ENCODE measurements at regions not wholly inside any gene's neighbourhood (a gene's known extent, or its start where the extent isn't known, plus 50 kb on each side); places are given as distances from the start of the nearest gene placed in this dataset.

DNA sequence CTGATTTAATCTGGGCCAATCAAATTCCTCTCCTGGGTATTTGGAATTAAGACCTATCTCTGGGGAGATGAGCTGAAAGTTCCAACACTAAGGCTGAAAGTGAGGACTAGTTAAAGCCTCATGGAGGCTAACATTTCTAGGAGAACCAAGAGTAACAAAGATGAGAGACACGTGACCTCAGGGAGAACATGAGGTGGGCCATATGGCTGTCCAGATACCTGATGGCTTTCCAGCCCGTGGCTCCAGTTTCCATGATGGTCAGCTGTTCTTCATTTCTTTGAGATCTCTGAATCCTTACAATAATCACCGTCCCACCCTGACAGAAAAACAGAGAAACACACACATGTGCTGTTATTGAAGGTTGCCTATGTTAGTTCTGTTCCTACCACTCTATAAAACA is 66.1 kb downstream of the LEPR start:
- ATAC-seq (no peak), DNase-seq (ENCODE audit: low spot score) (no peak)
- intact Hi-C loops (cut with DNase I) = no loop called here

DNA sequence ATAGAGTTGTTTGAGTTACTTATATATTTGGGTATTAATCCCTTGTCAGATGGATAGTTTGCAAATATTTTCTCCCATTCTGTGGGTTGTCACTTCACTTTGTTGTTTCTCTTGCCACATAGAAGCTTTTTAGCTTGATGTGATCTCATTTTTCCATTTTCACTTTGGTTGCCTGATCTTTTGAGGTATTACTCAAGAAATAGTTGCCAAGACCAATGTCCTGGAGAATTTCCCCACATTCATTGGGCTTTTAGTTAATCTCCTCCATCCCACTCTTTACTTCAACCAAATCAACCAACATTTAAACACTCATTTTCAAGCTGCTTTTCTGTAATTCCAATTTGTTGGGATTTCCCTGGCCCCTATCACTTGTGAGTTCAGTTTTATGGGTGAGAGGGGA is 69.0 kb downstream of the LEPR start:
- DNase-seq (ENCODE audit: low spot score) = no peak
- peak; percentile 27 for ATAC-seq
- intact Hi-C loops (cut with DNase I) = no loop called here

DNA sequence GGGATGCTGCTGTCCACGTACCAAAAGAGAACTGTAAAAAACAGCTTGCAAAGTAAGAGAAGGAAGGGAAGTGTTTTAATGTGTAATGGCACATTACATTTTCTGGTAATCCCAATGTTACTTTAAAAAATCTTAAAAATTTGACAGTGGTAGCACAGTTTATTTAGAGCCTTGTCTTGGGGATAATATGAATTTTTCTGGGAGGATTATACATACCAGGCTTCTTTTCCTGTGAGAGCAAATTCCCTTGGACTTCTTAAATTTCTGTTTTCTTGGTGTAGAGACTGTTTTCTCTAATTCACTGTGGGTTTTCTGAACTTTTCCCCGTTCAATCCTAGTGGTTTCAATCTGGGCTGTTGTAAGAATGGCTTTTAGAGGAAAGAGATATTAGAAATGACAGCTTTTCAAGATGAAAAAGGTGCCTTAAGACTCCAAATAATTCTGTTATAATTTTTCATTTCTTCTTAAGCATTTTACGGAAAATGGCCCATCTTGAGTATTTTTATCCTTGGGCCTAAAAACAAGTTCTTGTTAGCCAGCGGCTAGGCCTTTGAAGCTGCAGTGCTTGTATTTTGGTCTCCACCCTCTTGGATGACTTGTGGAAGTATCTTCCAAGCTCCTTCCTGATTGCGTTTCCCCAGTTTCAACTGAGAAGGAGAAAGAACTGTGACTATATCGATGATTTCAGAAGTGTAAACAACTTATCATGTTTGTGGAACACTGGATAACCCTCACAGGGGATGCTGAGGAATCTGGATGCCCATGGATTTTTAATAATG is 70.0 kb downstream of the LEPR start:
- DNase-seq (ENCODE audit: low spot score) = no peak
- ATAC-seq = peak; percentile 59
- intact Hi-C loops (cut with DNase I) = no loop called here

GRCh38 chr1:65491472-65491871 is 71.0 kb downstream of the LEPR start:
- intact Hi-C loops (cut with DNase I) = no loop called here
- ATAC-seq = no peak
- DNase-seq (ENCODE audit: low spot score) = no peak

DNA sequence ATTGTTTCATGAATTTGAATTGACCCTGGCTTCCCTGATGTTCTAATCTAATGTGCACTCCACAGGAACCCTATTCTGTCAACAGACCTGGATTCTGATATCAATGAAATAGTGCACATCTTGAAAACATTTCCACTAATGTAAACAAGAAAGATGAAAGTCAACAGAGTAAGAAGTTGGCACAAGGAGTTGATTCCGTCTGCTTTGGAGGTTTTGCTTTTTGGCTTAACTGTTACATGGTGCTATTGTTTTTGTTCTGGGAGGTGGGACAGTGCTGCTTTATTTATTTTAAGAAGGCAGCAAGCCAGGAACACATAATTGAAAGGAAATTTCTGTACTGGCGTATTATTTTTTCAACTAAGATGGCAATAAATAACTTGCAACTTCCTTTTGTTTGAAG is 73.3 kb downstream of the LEPR start:
- peak; percentile 84 for ATAC-seq
- intact Hi-C loops (cut with DNase I) = no loop called here

GRCh38 chr1:65494671-65495070 is 74.2 kb downstream of the LEPR start:
- no peak for ATAC-seq
- DNase-seq (ENCODE audit: low spot score) = no peak
- intact Hi-C loops (cut with DNase I) = no loop called here

More for the DNA sequence above, 73.3 kb downstream of the LEPR start:
- no peak for DNase-seq (ENCODE audit: low spot score)

DNA sequence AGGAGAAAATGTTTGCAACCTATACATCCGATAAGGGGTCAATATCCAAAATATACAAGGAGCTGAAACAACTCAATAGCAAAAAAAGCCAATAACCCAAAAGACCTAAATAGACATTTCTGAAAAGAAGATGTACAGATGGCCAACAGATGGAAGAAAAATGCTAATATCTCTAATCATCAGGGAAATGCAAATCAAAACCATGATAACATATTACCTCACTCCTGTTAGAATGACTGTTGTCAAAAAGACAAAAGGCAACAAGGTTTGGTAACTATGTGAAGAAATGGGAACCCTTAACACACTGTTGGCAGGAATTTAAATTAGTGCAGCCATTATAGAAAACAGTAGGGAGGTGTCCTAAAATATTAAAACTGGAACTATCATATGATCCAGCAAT is 74.7 kb downstream of the LEPR start:
- no peak for DNase-seq (ENCODE audit: low spot score)
- ATAC-seq = no peak
- intact Hi-C loops (cut with DNase I) = no loop called here

GRCh38 chr1:65497256-65497830 is 76.9 kb downstream of the LEPR start:
- ATAC-seq (no peak), DNase-seq (ENCODE audit: low spot score) (no peak)
- intact Hi-C loops (cut with DNase I) = no loop called here

DNA sequence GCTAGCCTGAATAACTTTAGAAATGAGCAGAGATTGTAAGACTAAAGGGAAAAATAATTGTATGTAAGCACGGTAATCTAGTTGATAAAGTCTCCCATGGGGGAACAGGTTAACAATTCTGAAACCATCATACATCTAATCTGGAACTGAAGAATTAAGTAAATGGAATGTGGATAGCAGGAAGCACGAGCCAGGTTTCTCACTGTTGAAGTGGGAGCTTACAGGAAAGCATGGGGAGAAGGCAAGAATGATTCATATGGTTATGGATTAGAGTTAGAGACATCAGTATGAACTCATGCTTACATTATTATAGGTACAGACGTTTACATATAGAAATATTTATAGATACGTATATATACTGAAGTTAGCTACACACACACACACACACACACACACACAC is 83.0 kb downstream of the LEPR start:
- DNase-seq (ENCODE audit: low spot score) (no peak), ATAC-seq (no peak)
- intact Hi-C loops (cut with DNase I) = no loop called here

GRCh38 chr1:65504263-65504662 is 83.8 kb downstream of the LEPR start:
- intact Hi-C loops (cut with DNase I) = no loop called here
- no peak for ATAC-seq
- DNase-seq (ENCODE audit: low spot score) = no peak

DNA sequence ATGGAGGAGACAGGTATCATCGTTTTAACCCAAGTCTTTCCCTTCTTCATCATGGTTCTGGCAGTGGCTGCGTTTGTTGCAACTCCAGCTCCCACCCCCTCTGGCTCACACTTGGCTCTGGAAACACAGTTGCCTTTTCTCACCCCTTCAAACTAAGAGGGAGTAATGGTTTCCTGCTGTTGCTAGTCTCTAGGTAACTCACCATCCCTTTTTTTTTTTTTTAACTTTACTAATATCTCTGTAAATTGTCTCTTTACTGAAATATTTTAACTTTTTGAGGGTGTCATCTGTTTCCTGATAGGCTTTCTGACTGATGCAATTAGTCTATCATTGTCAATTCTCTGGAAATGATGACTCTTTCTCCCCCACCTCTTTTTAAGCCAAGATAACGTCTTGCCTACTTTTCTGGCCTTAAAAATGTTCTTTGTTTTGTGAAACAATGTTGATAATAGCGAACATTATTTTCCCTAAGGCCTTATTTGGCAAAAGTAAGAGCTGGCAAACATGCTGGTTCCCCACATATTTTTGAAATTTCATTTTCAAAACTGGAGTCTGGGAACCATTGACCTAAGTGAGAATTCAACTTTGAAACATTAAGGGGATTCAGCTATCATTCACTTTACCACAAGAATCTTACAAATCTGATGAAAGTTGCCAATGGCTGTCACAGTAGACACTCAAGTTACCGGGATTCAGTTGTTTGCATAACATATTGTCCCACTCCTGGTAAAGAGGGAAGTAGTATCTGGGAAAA is 85.3 kb downstream of the LEPR start:
- ATAC-seq = peak; percentile 75
- intact Hi-C loops (cut with DNase I) = no loop called here
- DNase-seq (ENCODE audit: low spot score) = no peak

DNA sequence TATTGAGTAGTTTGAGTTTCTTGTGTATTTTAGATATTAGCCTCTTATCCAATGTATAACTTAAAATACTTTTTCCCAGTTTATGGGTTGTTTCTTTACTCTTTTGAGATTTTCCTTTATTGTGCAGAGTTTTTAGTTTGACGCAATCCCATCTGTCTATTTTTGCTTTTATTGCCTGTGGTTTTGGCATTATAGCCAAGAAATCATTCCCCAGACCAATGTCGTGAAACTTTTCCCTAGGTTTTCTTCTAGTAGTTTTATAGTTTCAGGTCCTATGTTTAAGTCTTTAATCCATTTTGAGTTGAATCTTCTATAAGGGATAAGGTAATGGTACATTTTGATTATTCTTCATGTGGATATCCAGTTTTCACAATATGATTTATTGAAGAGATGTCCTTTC is 87.6 kb downstream of the LEPR start:
- DNase-seq (ENCODE audit: low spot score) (no peak), ATAC-seq (no peak)
- intact Hi-C loops (cut with DNase I) = no loop called here

- intact Hi-C loops (cut with DNase I) = no loop called here
- DNase-seq (ENCODE audit: low spot score) = no peak
- ATAC-seq = no peak
These were observed 89.6 kb downstream of the LEPR start for GRCh38 chr1:65509912-65510680.

GRCh38 chr1:65510961-65511360 is 90.5 kb downstream of the LEPR start:
- no peak for ATAC-seq
- intact Hi-C loops (cut with DNase I) = no loop called here
- DNase-seq (ENCODE audit: low spot score) = no peak

DNA sequence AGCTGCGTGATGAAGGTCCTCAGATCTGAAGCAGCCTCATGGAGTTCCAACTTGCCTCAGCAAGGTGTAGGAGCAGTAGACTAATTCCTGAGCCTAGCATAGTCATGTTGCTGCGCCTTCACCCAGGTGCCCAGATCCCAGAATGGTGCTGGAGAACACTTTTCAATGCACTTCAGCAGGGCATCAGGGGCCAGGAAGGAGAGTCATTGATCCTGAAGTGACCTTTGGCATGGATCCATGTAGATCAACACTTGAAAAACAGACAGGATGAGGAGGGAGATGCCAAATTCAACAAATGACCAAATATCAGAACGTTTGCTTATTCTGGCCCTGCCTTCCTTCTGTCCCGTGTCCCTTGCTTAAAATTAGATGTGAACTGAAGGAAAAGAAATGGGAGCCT is 91.9 kb downstream of the LEPR start:
- ATAC-seq = peak; percentile 81
- intact Hi-C loops (cut with DNase I) = no loop called here

GRCh38 chr1:65512967-65513780 is 92.7 kb downstream of the LEPR start:
- intact Hi-C loops (cut with DNase I) = no loop called here
- ATAC-seq (peak; percentile 35), DNase-seq (ENCODE audit: low spot score) (no peak)

More for the DNA sequence above, 91.9 kb downstream of the LEPR start:
- DNase-seq (ENCODE audit: low spot score) = no peak

DNA sequence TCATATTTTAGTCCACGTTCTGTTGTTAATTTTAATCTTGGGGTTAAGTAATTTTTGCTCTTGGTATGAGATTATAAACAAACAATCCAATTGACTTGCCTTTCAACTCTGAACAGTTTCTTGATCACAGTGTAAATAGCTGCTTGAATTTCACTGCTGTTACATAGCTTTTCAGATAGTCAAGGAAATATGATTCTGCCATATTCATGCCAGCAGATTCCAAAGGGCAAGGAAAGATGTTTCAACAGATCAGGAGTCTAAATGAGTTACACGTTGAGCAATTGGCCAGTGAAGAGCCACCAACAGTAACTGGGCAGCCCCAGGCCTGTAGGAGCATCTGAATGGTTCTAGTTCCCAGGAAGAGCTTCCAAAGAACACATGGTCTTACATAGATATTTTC is 93.6 kb downstream of the LEPR start:
- ATAC-seq (peak; percentile 72), DNase-seq (ENCODE audit: low spot score) (no peak)
- intact Hi-C loops (cut with DNase I) = no loop called here

GRCh38 chr1:65524931-65525265 is 104.4 kb downstream of the LEPR start:
- intact Hi-C loops (cut with DNase I) = no loop called here
- DNase-seq (ENCODE audit: low spot score) = no peak
- peak; percentile 38 for ATAC-seq
